ENCODE measurements at regions not wholly inside any gene's neighbourhood (a gene's known extent, or its start where the extent isn't known, plus 50 kb on each side); places are given as distances from the start of the nearest gene placed in this dataset.

DNA sequence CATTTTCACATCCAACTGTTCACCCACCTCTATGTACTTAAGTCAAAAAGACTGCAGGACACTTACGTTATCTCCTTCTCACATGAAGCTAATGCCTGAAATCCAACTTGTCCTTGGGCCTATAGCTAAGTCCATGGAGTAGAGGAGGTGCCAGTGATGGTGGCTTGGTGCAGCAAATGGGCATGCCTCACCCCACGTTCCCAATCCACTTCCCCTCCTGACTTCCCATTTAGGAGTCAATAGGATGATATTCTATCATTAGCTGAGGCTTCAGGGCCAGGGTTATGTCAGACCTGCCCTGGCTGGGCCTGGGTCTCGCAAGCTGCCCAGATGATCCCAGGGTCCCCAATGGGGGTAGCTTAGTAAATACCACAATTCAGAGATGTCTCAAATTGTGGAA lies 410.4 kb downstream of the MAFB start:
- no peak overlapping the region for H3K4me3 ChIP-seq
- ChIA-PET CTCF (no interaction called here), POLR2A (ENCODE audit: unreplicated experiment) (no interaction called here)
- H3K9me3 ChIP-seq (ENCODE audit: insufficient read depth, low read depth), result no peaks in the 10 kb centered on the region
- no peaks in the 10 kb centered on the region for H3K27me3 ChIP-seq (ENCODE audit: insufficient read depth, low read depth)
- H2AFZ ChIP-seq, result no peak overlapping the region
- no peak overlapping the region for H3K27ac ChIP-seq
- no peaks in the 10 kb centered on the region for H3K9me2 ChIP-seq (ENCODE audit: insufficient read depth)
- TF ChIP-seq EZH2 (IDR thresholded peaks at IDR 0.05; ENCODE audit: low read depth), result no peak
- TF ChIP-seq, protein P1, sequence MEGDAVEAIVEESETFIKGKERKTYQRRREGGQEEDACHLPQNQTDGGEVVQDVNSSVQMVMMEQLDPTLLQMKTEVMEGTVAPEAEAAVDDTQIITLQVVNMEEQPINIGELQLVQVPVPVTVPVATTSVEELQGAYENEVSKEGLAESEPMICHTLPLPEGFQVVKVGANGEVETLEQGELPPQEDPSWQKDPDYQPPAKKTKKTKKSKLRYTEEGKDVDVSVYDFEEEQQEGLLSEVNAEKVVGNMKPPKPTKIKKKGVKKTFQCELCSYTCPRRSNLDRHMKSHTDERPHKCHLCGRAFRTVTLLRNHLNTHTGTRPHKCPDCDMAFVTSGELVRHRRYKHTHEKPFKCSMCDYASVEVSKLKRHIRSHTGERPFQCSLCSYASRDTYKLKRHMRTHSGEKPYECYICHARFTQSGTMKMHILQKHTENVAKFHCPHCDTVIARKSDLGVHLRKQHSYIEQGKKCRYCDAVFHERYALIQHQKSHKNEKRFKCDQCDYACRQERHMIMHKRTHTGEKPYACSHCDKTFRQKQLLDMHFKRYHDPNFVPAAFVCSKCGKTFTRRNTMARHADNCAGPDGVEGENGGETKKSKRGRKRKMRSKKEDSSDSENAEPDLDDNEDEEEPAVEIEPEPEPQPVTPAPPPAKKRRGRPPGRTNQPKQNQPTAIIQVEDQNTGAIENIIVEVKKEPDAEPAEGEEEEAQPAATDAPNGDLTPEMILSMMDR (conservative IDR thresholded peaks at IDR 0.05), result no peak
- intact Hi-C loops (cut with micrococcal nuclease; ENCODE audit: unreplicated experiment), result no loop called here
- no peaks in the 10 kb centered on the region for H3K79me2 ChIP-seq (ENCODE audit: low read depth)
- H4K20me1 ChIP-seq (ENCODE audit: insufficient read depth), result no peaks in the 10 kb centered on the region
- no peaks in the 10 kb centered on the region for H3F3A ChIP-seq (ENCODE audit: insufficient read depth, low read depth)
- no peak for DNase-seq
- H3K36me3 ChIP-seq (ENCODE audit: low read depth), result no peaks in the 10 kb centered on the region
- H3K4me1 ChIP-seq (replicated peaks; ENCODE audit: insufficient read depth), result no peaks in the 10 kb centered on the region
- H3K4me2 ChIP-seq, result no peak overlapping the region
- no TSS peak for BruUV-seq (replicated peaks)

DNA sequence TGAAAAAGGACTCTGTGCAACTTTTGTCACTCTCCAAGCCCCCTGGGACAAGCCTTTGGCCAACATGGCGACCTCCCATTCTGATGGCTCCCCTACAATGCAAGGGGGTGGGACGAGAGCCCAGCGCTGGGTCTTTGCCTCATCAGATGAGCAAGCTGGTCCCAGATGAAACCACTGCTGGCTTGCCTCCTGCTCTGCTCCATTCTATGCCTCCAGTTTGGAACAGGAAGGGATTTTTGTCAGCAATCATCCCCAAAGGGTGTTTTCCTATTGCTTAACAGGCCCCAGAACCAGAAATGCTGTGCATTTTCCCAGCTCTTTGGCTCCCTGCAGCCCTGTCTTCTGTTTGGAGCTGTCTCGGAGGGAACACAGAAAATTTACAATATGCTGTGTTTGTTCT lies 412.7 kb downstream of the MAFB start:
- H3K4me3 ChIP-seq, result no peak overlapping the region
- ChIA-PET POLR2A (ENCODE audit: unreplicated experiment) (no interaction called here), CTCF (no interaction called here)
- intact Hi-C loops (cut with micrococcal nuclease; ENCODE audit: unreplicated experiment), result no loop called here
- no peaks in the 10 kb centered on the region for H3K79me2 ChIP-seq (ENCODE audit: low read depth)
- H3K9me3 ChIP-seq (ENCODE audit: insufficient read depth, low read depth), result no peaks in the 10 kb centered on the region
- no peaks in the 10 kb centered on the region for H4K20me1 ChIP-seq (ENCODE audit: insufficient read depth)
- TF ChIP-seq EZH2 (IDR thresholded peaks at IDR 0.05; ENCODE audit: low read depth), result no peak
- TF ChIP-seq, protein P1 (conservative IDR thresholded peaks at IDR 0.05), result no peak
- no peaks in the 10 kb centered on the region for H3F3A ChIP-seq (ENCODE audit: insufficient read depth, low read depth)
- H3K4me2 ChIP-seq, result no peak overlapping the region
- DNase-seq, result no peak
- H3K36me3 ChIP-seq (ENCODE audit: low read depth), result no peaks in the 10 kb centered on the region
- no peaks in the 10 kb centered on the region for H3K9me2 ChIP-seq (ENCODE audit: insufficient read depth)
- no peak overlapping the region for H2AFZ ChIP-seq
- BruUV-seq (replicated peaks), result no TSS peak
- no peak overlapping the region for H3K27ac ChIP-seq
- H3K27me3 ChIP-seq (ENCODE audit: insufficient read depth, low read depth), result no peaks in the 10 kb centered on the region
- H3K4me1 ChIP-seq (replicated peaks; ENCODE audit: insufficient read depth), result no peaks in the 10 kb centered on the region

DNA sequence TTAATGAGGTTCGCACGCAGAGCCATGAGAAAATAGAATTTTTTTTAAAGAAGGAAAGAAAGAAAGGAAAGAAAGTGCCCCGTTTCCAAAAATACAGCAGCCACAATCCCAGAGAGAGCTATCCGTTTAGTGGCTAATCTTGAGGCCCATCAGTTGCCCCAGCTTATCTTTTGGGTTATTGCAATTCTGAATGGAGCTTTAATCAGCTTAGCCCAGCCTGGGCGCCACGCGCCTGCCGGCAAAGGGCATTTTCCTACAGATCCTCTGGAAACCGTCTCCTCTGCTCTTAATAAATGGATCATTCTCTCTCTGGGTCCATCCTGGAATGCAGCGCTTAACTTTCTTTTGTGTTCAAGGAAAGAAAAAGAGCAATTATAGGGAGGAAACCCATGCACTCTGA lies 413.3 kb downstream of the MAFB start:
- no peak for DNase-seq
- Histone ChIP-seq H3K79me2 (ENCODE audit: low read depth) (no peaks in the 10 kb centered on the region), H3F3A (ENCODE audit: insufficient read depth, low read depth) (no peaks in the 10 kb centered on the region), H3K27ac (no peak overlapping the region), H2AFZ (no peak overlapping the region), H3K4me2 (no peak overlapping the region), H3K9me2 (ENCODE audit: insufficient read depth) (no peaks in the 10 kb centered on the region), H4K20me1 (ENCODE audit: insufficient read depth) (no peaks in the 10 kb centered on the region), H3K4me1 (replicated peaks; ENCODE audit: insufficient read depth) (no peaks in the 10 kb centered on the region), H3K36me3 (ENCODE audit: low read depth) (no peaks in the 10 kb centered on the region), H3K9me3 (ENCODE audit: insufficient read depth, low read depth) (no peaks in the 10 kb centered on the region), H3K27me3 (ENCODE audit: insufficient read depth, low read depth) (no peaks in the 10 kb centered on the region), H3K4me3 (no peak overlapping the region)
- no peak for TF ChIP-seq EZH2 (IDR thresholded peaks at IDR 0.05; ENCODE audit: low read depth)
- TF ChIP-seq, protein P1 (conservative IDR thresholded peaks at IDR 0.05), result no peak
- intact Hi-C loops (cut with micrococcal nuclease; ENCODE audit: unreplicated experiment), result no loop called here
- POLR2A ChIA-PET (ENCODE audit: unreplicated experiment), result no interaction called here
- CTCF ChIA-PET, result no interaction called here
- no TSS peak for BruUV-seq (replicated peaks)
